ENCODE measurements at regions not wholly inside any gene's neighbourhood (a gene's known extent, or its start where the extent isn't known, plus 50 kb on each side); places are given as distances from the start of the nearest gene placed in this dataset.

- TF ChIP-seq EP300 (IDR thresholded peaks at IDR 0.05; ENCODE audit: borderline replicate concordance): no peak
- TF ChIP-seq CREB1 (IDR thresholded peaks at IDR 0.05; ENCODE audit: low read depth): no peak
- TF ChIP-seq TEAD4 (IDR thresholded peaks at IDR 0.05): no peak
- TF ChIP-seq TCF12 (IDR thresholded peaks at IDR 0.05; ENCODE audit: low read depth): no peak
- TF ChIP-seq RAD21 (IDR thresholded peaks at IDR 0.05; ENCODE audit: low read depth): no peak
- no peak for TF ChIP-seq CEBPB (IDR thresholded peaks at IDR 0.05)
- no peak for TF ChIP-seq EGR1 (IDR thresholded peaks at IDR 0.05)
- no peak for TF ChIP-seq REST (IDR thresholded peaks at IDR 0.05; ENCODE audit: low read depth)
- no peak for TF ChIP-seq USF1 (IDR thresholded peaks at IDR 0.05)
- TF ChIP-seq YY1 (IDR thresholded peaks at IDR 0.05; ENCODE audit: low read depth): no peak
These were observed 1472.4 kb upstream of the ADGRL3 start for GRCh38 chr4:59727745-59728144.

Data from Ishikawa (cell line).